ENCODE measurements at regions not wholly inside any gene's neighbourhood (a gene's known extent, or its start where the extent isn't known, plus 50 kb on each side); places are given as distances from the start of the nearest gene placed in this dataset.

- DNase-seq (ENCODE audit: unreplicated experiment): no peak
- Mint-ChIP-seq H3K27me3 (ENCODE audit: insufficient read depth, unreplicated experiment) (no peaks in the 10 kb centered on the region), H3K4me1 (ENCODE audit: insufficient read depth, unreplicated experiment) (no peaks in the 10 kb centered on the region), H3K36me3 (ENCODE audit: insufficient read depth, unreplicated experiment) (no peaks in the 10 kb centered on the region), H3K9me3 (ENCODE audit: unreplicated experiment) (peaks cover 10% of the 10 kb centered on the region), H3K4me3 (ENCODE audit: unreplicated experiment) (no peak overlapping the region), H3K27ac (ENCODE audit: low read depth, unreplicated experiment) (no peak overlapping the region)
- CTCF ChIA-PET: no interaction called here
- TF ChIP-seq, protein P1, sequence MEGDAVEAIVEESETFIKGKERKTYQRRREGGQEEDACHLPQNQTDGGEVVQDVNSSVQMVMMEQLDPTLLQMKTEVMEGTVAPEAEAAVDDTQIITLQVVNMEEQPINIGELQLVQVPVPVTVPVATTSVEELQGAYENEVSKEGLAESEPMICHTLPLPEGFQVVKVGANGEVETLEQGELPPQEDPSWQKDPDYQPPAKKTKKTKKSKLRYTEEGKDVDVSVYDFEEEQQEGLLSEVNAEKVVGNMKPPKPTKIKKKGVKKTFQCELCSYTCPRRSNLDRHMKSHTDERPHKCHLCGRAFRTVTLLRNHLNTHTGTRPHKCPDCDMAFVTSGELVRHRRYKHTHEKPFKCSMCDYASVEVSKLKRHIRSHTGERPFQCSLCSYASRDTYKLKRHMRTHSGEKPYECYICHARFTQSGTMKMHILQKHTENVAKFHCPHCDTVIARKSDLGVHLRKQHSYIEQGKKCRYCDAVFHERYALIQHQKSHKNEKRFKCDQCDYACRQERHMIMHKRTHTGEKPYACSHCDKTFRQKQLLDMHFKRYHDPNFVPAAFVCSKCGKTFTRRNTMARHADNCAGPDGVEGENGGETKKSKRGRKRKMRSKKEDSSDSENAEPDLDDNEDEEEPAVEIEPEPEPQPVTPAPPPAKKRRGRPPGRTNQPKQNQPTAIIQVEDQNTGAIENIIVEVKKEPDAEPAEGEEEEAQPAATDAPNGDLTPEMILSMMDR (IDR thresholded peaks at IDR 0.05; ENCODE audit: unreplicated experiment): no peak
- no TSS peak for BruUV-seq (replicated peaks)
- intact Hi-C loops (cut with micrococcal nuclease): no loop called here
- POLR2A ChIA-PET: no interaction called here
These were observed 172.6 kb downstream of the RASSF9 start for GRCh38 chr12:85663631-85664030.

GRCh38 chr12:85664429-85664828, 171.8 kb downstream of the RASSF9 start:
- H3K9me3 Mint-ChIP-seq (ENCODE audit: unreplicated experiment): peaks cover 6% of the 10 kb centered on the region
- H3K27me3 Mint-ChIP-seq (ENCODE audit: insufficient read depth, unreplicated experiment): no peaks in the 10 kb centered on the region
- BruUV-seq (replicated peaks): no TSS peak
- TF ChIP-seq, protein P1 (IDR thresholded peaks at IDR 0.05; ENCODE audit: unreplicated experiment): no peak
- H3K4me3 Mint-ChIP-seq (ENCODE audit: unreplicated experiment): no peak overlapping the region
- no peaks in the 10 kb centered on the region for H3K4me1 Mint-ChIP-seq (ENCODE audit: insufficient read depth, unreplicated experiment)
- no peak for DNase-seq (ENCODE audit: unreplicated experiment)
- H3K36me3 Mint-ChIP-seq (ENCODE audit: insufficient read depth, unreplicated experiment): no peaks in the 10 kb centered on the region
- intact Hi-C loops (cut with micrococcal nuclease): no loop called here
- no peak overlapping the region for H3K27ac Mint-ChIP-seq (ENCODE audit: low read depth, unreplicated experiment)
- POLR2A ChIA-PET: interaction anchor here (0.6 kb wide), 1 partner anchor 12 kb away, joined by 3 read pairs; no protein-coding TSS in a partner anchor
- CTCF ChIA-PET: interaction anchor here (1.2 kb wide), 1 partner anchor 202 kb away, joined by 3 read pairs; no protein-coding TSS in a partner anchor

DNA sequence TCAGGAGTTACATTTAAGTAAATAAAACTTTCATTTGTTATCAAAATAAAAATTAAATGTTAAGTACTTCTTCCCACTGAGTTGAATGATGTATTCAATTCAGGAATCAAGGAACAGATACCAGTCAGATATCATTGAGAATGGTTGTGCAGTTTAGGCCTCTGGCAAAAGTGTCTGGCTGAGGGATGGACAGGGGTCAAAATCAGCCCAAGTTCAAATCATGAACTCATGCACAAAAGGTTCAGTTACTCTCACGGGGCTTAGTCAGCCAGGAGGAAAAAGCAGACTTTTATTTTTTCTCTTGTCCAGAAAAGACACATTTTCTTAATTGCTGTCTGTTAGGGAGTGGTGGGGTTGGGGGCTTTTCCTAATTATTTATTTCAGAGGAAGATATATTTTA, 166.3 kb downstream of the RASSF9 start:
- BruUV-seq (replicated peaks): no TSS peak
- ChIA-PET CTCF (interaction anchor here (1.9 kb wide), 1 partner anchor 197 kb away, joined by 6 read pairs; no protein-coding TSS in a partner anchor), POLR2A (no interaction called here)
- Mint-ChIP-seq H3K27ac (ENCODE audit: low read depth, unreplicated experiment) (no peak overlapping the region), H3K36me3 (ENCODE audit: insufficient read depth, unreplicated experiment) (no peaks in the 10 kb centered on the region), H3K27me3 (ENCODE audit: insufficient read depth, unreplicated experiment) (no peaks in the 10 kb centered on the region), H3K9me3 (ENCODE audit: unreplicated experiment) (no peaks in the 10 kb centered on the region), H3K4me3 (ENCODE audit: unreplicated experiment) (no peak overlapping the region), H3K4me1 (ENCODE audit: insufficient read depth, unreplicated experiment) (no peaks in the 10 kb centered on the region)
- intact Hi-C loops (cut with micrococcal nuclease): no loop called here
- DNase-seq (ENCODE audit: unreplicated experiment): no peak
- TF ChIP-seq, protein P1 (IDR thresholded peaks at IDR 0.05; ENCODE audit: unreplicated experiment): no peak

- Mint-ChIP-seq H3K4me3 (ENCODE audit: unreplicated experiment) (no peak overlapping the region), H3K27me3 (ENCODE audit: insufficient read depth, unreplicated experiment) (no peaks in the 10 kb centered on the region), H3K27ac (ENCODE audit: low read depth, unreplicated experiment) (no peak overlapping the region), H3K4me1 (ENCODE audit: insufficient read depth, unreplicated experiment) (no peaks in the 10 kb centered on the region), H3K9me3 (ENCODE audit: unreplicated experiment) (no peaks in the 10 kb centered on the region), H3K36me3 (ENCODE audit: insufficient read depth, unreplicated experiment) (no peaks in the 10 kb centered on the region)
- ChIA-PET CTCF (interaction anchor here (0.5 kb wide), 1 partner anchor 11 kb away, joined by 3 read pairs; no protein-coding TSS in a partner anchor), POLR2A (no interaction called here)
- TF ChIP-seq, protein P1 (IDR thresholded peaks at IDR 0.05; ENCODE audit: unreplicated experiment): no peak
- no peak for DNase-seq (ENCODE audit: unreplicated experiment)
- BruUV-seq (replicated peaks): no TSS peak
- intact Hi-C loops (cut with micrococcal nuclease): no loop called here
These were observed 163.8 kb downstream of the RASSF9 start for GRCh38 chr12:85672436-85672835.

All from MCF 10A (cell line).